Activated naive CD4-positive, alpha-beta T cell treated with anti-CD3 and anti-CD28 coated beads, Interleukin-2, amount 50 U/mL, for 24 hours (primary cell): ENCODE measurements at regions not wholly inside any gene's neighbourhood (a gene's known extent, or its start where the extent isn't known, plus 50 kb on each side); places are given as distances from the start of the nearest gene placed in this dataset.

ENCODE experiments used
- H3K27ac Mint-ChIP-seq: one replicate; pipeline ENCODE4 v1.8.0; 2021; ENCODE audit warnings: mild to moderate bottlenecking, mixed read lengths
- H3K27me3 Mint-ChIP-seq: one replicate; pipeline ENCODE4 v1.8.0; 2021; ENCODE audit warnings: mixed read lengths
- H3K36me3 Mint-ChIP-seq: one replicate; pipeline ENCODE4 v1.8.0; 2021; ENCODE audit warnings: mixed read lengths
- H3K4me1 Mint-ChIP-seq: one replicate; pipeline ENCODE4 v1.8.0; 2021; ENCODE audit warnings: mixed read lengths
- H3K4me3 Mint-ChIP-seq: one replicate; pipeline ENCODE4 v1.8.0; 2021; ENCODE audit warnings: mild to moderate bottlenecking, mixed read lengths
- H3K9me3 Mint-ChIP-seq: one replicate; pipeline ENCODE4 v1.8.0; 2021; ENCODE audit warnings: mixed read lengths

DNA sequence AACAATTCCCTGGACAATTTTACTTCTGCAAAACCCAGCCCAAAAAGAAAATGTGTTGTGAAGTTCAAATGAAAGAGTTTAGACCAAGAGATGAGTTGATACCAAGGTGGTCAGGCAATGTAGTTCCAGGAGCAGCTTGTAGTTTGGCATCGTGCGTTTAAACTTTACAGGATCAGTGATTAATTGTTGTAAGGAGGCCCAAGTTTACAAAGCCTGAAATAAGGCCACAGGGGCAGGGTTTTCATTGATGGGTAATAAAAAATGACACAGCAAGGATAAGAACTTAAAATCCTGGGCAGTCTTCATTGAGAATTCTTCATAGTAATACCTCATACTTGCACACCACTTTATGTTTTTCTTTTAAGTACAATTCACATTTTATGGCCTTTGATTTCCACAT lies 463.9 kb upstream of the HNRNPA3 start:
- Mint-ChIP-seq H3K9me3 (no peaks in the 10 kb centered on the region), H3K4me1 (peaks cover 7% of the 10 kb centered on the region), H3K36me3 (no peaks in the 10 kb centered on the region), H3K4me3 (no peak overlapping the region), H3K27me3 (no peaks in the 10 kb centered on the region), H3K27ac (no peak overlapping the region)

DNA sequence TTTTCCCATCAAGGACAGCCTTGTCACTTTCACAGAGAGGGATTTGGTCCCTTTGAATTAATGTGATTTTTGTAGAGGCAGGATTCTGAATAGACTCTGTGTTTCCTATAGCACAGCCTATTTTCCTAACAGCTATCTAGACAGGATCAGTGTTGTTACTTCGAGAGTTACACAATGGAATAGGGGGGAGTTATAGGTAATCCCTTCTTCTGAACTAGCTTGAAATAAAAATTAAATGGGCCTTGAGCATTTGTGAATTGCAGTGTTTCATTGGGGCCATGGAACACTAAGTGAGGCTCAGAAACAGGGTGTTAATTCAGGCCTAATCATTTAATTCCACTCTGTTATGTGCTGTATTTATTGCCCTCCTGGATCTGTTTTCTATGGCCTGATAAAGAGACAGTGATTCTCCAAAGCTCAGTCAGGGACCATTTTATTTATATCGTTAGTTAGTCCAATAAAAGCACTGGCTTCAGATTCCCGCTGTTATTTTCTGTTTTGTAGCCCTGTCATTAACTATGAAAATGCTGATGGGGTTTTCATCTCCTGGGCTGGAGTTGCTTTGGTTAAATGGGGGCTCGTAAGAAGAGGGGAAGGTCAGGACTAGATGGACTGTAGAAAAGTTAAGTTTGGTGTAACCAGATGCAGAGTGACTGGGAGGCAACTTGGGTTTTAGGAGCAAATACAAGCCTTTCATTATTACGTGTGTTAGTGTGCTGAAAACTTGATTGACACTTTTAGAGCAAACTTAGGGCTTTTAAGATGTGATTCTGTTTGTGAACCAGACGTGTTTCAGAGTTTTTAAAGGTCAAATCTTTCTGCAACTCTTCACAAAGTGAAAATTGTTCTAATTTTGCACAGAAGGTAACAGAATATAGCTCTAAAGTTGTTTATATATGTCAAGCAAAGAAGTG lies 461.0 kb upstream of the HNRNPA3 start:
- Mint-ChIP-seq H3K9me3 (no peaks in the 10 kb centered on the region), H3K4me3 (no peak overlapping the region), H3K27ac (no peak overlapping the region), H3K36me3 (no peaks in the 10 kb centered on the region), H3K4me1 (no peaks in the 10 kb centered on the region), H3K27me3 (no peaks in the 10 kb centered on the region)

DNA sequence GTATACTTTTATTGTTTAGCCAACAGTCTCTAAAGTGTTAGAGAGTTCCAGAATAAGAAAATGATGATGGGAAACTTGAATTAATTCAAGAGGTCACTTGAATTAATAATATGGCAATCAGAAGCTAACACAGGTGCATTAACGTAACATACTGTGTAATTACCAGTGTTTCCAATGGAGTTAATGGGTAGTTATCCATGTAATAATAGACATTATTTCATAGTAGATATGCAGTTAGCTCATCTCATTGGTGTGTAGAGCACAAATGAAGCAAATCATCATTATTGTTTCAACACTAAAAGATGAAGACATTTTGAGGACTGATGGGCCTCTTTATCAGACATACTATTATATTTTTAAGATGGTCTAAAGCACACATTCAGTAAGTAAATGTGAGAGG lies 460.3 kb upstream of the HNRNPA3 start:
- no peaks in the 10 kb centered on the region for H3K4me1 Mint-ChIP-seq
- no peak overlapping the region for H3K27ac Mint-ChIP-seq
- no peaks in the 10 kb centered on the region for H3K9me3 Mint-ChIP-seq
- no peaks in the 10 kb centered on the region for H3K36me3 Mint-ChIP-seq
- no peaks in the 10 kb centered on the region for H3K27me3 Mint-ChIP-seq
- H3K4me3 Mint-ChIP-seq, result no peak overlapping the region

DNA sequence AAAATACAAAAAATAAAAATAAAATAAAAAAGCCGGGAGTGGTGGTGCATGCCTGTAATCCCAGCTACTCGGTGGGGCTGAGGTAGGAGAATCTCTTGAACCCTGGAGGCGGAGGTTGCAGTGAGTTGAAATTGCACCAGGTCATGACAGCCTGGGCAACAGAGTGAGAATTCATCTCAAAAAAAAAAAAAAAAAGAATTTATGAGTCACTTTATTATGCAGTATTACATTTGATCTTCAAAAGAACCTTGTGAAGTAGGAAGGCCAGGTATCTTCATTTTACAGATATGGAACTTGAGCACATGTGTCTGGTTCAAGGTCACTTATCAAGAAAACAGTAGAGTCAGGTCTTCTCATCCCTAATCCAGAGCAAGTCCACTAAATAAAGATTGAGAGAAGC lies 459.4 kb upstream of the HNRNPA3 start:
- H3K27me3 Mint-ChIP-seq, result no peaks in the 10 kb centered on the region
- H3K27ac Mint-ChIP-seq, result no peak overlapping the region
- H3K9me3 Mint-ChIP-seq, result no peaks in the 10 kb centered on the region
- no peaks in the 10 kb centered on the region for H3K4me1 Mint-ChIP-seq
- no peak overlapping the region for H3K4me3 Mint-ChIP-seq
- H3K36me3 Mint-ChIP-seq, result no peaks in the 10 kb centered on the region

DNA sequence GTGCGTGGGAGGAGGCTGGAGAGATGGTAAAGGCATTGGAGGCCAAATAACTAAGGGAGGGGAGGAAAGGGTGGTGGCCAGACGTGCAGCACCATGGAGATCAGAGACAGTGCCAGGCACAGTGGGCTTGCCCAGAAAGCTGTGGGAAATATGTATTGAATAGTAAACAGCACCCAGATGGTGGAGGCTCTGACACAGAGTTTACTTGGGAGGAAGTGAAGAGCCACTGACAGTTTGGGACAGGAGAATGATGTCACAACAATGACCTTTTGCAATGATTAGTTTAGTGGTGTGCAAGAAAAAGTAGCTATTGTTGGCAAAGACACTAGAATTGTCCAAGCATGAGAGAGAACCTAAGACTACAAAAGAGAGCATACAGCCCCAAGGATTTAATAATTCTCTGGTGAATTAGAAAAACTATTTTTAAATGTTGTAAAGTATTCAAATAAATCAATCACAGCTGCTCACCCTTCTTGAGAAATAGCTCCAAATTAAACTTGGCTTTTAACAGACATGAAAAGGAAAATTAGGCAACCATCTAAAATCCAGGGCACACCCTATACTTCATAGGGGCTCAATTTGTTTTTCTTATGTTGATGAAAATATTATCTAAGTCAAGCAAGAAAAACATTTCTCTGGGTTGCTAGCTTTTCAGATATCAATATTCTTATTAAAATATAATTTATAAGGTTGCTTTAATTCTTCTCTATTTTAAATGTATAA lies 458.7 kb upstream of the HNRNPA3 start:
- no peaks in the 10 kb centered on the region for H3K27me3 Mint-ChIP-seq
- H3K36me3 Mint-ChIP-seq, result no peaks in the 10 kb centered on the region
- no peak overlapping the region for H3K27ac Mint-ChIP-seq
- H3K4me3 Mint-ChIP-seq, result no peak overlapping the region
- H3K4me1 Mint-ChIP-seq, result no peaks in the 10 kb centered on the region
- no peaks in the 10 kb centered on the region for H3K9me3 Mint-ChIP-seq

DNA sequence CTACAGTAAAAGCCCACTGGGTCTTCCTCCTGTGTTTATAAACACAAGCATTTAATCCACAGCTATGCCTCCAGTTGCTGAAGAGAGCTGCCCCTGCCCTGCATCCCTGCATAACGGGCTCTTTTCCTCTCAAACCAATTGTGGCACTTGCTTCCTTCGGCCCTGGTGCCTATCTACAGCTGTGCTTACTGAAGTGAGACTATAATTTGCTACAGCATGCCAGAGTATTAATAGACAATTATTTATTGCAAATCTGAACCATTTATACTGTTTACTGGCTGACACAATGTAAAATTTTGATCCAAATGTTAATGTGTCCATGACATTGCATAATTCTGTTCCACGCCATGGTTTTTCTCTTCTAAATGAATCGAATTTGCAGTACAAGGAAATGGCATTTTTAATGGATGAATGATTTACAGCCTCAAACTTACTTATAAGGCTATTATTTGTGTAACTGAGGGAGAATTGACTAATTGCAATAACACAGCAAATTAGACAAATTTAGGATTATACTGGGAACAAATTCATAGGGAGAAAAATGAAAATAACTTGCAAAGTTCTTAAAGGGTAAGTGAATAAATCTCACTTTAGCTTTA lies 457.0 kb upstream of the HNRNPA3 start:
- Mint-ChIP-seq H3K4me3 (no peak overlapping the region), H3K4me1 (no peaks in the 10 kb centered on the region), H3K9me3 (no peaks in the 10 kb centered on the region), H3K27me3 (no peaks in the 10 kb centered on the region), H3K27ac (no peak overlapping the region), H3K36me3 (no peaks in the 10 kb centered on the region)

DNA sequence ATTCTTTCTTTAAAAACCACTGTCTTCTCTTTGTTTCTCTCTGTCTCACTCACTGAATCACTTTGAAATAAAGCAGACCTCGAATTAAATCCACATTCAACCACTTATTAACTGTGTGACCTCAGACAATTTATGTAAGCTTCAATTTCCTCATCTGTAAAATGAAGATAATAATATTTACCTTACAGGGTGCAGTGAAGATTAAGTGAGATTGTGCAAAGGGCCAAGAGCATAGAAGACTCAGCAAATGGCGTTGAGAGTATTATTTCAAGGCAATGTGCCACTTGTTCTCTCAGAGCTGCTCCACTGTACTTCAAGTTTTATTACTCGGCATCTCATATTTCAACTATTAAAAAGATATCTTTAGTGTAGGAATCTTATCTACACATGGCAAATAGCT lies 454.2 kb upstream of the HNRNPA3 start:
- Mint-ChIP-seq H3K9me3 (no peaks in the 10 kb centered on the region), H3K4me1 (no peaks in the 10 kb centered on the region), H3K36me3 (no peaks in the 10 kb centered on the region), H3K4me3 (no peak overlapping the region), H3K27ac (no peak overlapping the region), H3K27me3 (peaks cover 3% of the 10 kb centered on the region)

DNA sequence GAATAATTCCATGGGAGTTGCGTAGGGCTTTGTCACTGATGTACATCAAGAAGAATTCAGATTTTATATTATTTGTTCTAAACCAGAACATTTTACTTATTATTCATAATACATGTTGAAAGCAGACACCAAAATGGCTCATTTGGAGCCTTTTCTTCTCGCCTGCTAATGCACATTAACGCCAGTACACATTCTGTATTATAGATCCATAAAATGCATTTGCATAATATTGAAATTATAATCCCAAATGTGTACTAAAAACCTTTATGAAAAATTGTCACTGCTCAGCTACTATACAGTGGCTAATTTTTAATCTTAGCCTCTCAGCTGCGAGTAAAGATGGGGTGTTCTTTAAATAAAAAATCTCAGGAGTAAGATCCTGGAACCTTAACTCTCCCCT lies 452.2 kb upstream of the HNRNPA3 start:
- Mint-ChIP-seq H3K27me3 (peaks cover 3% of the 10 kb centered on the region), H3K4me1 (no peaks in the 10 kb centered on the region), H3K27ac (no peak overlapping the region), H3K9me3 (no peaks in the 10 kb centered on the region), H3K36me3 (no peaks in the 10 kb centered on the region), H3K4me3 (no peak overlapping the region)

DNA sequence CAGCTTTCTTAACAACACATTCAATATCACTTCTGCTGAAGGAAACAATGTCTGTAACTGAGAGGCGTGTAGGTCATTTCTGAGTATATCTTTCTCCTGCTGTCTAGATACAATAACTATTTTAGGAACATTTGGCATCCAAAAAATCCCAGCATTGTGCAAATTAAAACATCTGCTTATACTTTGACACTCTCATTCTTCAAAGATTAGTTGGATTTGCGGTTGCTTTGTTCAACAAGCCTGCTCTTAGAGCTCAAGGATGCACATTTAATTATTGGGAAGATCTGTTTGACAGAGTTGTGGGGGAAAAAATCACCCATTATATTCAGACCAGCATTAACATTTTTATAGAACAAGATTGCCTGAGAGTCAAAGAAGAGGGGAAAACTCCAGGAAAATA lies 449.5 kb upstream of the HNRNPA3 start:
- no peaks in the 10 kb centered on the region for H3K4me1 Mint-ChIP-seq
- H3K27ac Mint-ChIP-seq, result no peak overlapping the region
- H3K36me3 Mint-ChIP-seq, result no peaks in the 10 kb centered on the region
- no peaks in the 10 kb centered on the region for H3K9me3 Mint-ChIP-seq
- no peak overlapping the region for H3K4me3 Mint-ChIP-seq
- H3K27me3 Mint-ChIP-seq, result peaks cover 3% of the 10 kb centered on the region

DNA sequence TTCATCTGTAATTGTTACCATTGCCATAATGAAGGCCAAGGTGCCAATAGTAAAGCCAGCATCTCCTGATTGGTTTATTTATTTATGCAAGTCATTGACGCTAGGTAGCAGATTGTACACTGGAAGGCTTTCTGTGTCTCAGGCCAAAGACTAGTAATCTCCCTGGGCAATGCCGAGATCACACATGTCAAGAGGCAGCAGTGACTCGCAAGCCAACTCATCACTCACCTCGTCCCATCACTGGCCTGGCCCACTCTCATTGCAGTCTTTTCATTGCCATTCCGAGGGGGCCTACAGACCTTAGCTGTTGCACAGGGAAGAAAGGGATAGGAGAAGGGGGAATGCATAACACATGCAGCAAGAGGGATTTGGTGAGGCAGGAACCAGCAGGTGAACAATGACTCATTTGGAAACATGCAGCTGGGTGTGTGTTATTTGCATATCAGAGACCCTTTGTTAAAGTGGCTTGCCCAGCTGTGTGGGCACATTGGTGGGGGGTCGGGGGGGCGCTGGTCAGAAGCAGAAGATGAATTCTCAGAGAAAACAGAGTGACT lies 448.7 kb upstream of the HNRNPA3 start:
- no peak overlapping the region for H3K4me3 Mint-ChIP-seq
- H3K36me3 Mint-ChIP-seq, result no peaks in the 10 kb centered on the region
- H3K4me1 Mint-ChIP-seq, result no peaks in the 10 kb centered on the region
- peaks cover 3% of the 10 kb centered on the region for H3K27me3 Mint-ChIP-seq
- H3K9me3 Mint-ChIP-seq, result no peaks in the 10 kb centered on the region
- no peak overlapping the region for H3K27ac Mint-ChIP-seq

DNA sequence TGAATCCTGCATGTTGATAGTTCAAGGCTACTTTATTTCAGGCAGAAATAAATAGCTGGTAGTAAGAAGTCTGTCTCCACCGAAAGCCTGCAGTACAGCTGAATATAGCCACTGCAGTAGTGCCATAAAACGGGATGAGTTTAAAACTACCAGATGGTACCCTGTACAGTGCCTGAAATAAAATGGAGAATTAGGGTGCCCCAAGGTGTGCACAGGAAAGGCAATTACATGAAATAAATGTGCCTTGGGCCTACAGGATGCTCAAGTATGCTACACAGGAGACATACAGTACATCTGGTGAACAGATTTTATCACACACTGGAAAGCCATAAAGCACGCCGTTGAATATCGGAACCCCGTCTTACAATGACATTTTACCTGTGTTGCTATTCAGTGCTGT lies 447.7 kb upstream of the HNRNPA3 start:
- H3K4me1 Mint-ChIP-seq, result no peaks in the 10 kb centered on the region
- no peak overlapping the region for H3K4me3 Mint-ChIP-seq
- peaks cover 6% of the 10 kb centered on the region for H3K27me3 Mint-ChIP-seq
- no peaks in the 10 kb centered on the region for H3K9me3 Mint-ChIP-seq
- no peaks in the 10 kb centered on the region for H3K36me3 Mint-ChIP-seq
- H3K27ac Mint-ChIP-seq, result no peak overlapping the region

DNA sequence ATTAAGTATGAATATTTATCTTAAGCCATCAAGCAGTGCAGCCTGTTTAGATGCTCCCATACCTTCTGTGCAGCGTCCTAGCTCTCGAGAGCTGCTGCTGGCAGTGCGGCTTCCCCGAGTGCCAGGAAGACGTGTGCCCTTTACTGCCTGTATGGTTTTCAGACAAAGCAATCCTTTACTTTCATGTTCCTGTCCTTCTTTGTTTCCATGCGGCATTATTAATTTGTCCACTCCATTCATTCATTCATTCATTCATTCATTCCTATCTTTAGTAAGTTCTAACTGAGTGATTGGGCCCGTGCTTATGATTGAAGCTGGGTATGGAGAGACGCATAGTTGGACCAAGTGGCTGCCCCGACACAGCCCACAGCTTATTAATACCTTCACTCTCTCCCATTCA lies 446.6 kb upstream of the HNRNPA3 start:
- Mint-ChIP-seq H3K9me3 (no peaks in the 10 kb centered on the region), H3K27ac (no peak overlapping the region), H3K4me3 (no peak overlapping the region), H3K4me1 (no peaks in the 10 kb centered on the region), H3K27me3 (peaks cover 6% of the 10 kb centered on the region), H3K36me3 (no peaks in the 10 kb centered on the region)

DNA sequence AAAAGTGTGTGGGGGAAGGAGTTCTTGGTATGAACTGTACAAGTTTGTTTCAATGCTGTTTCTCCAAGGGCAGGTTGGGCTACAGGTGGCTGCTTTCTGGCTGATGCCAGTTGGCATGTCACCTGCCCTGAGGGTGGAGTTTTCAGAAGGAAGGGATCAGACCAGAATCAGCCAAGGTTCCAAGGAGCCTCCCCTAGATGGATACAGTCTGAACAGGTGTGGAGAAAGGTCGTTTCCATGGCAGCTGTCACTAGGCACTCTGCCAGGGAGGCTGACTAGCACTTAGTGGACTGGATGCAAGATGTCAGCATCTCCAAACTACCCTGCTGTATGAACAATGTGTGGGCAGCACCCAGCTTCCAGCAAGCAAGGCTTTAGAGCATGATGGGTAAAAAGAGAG lies 444.4 kb upstream of the HNRNPA3 start:
- Mint-ChIP-seq H3K4me3 (no peak overlapping the region), H3K27ac (no peak overlapping the region), H3K9me3 (peaks cover 7% of the 10 kb centered on the region), H3K36me3 (peaks cover 2% of the 10 kb centered on the region), H3K4me1 (no peaks in the 10 kb centered on the region), H3K27me3 (peaks cover 6% of the 10 kb centered on the region)

DNA sequence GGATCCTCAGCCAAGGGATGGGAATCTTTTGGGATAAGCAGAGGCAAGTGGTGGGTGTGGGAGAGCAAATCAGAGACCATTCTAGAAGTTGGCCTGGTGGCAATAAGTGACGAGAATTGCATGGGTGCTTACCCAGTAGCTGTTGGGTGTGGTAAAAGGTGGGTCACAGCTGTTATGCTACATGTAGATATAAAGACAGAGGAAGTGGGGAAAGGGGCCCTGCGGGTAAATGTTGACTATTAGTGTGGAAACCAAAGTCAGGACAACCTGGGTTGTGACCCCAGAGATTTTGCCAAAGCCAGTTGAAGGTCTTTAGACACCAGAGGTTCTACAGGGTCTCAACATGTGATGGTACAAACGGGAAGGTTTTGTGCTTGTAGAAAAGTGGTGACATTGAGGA lies 443.6 kb upstream of the HNRNPA3 start:
- Mint-ChIP-seq H3K36me3 (peaks cover 2% of the 10 kb centered on the region), H3K27ac (no peak overlapping the region), H3K27me3 (peaks cover 6% of the 10 kb centered on the region), H3K9me3 (peaks cover 7% of the 10 kb centered on the region), H3K4me1 (no peaks in the 10 kb centered on the region), H3K4me3 (no peak overlapping the region)

DNA sequence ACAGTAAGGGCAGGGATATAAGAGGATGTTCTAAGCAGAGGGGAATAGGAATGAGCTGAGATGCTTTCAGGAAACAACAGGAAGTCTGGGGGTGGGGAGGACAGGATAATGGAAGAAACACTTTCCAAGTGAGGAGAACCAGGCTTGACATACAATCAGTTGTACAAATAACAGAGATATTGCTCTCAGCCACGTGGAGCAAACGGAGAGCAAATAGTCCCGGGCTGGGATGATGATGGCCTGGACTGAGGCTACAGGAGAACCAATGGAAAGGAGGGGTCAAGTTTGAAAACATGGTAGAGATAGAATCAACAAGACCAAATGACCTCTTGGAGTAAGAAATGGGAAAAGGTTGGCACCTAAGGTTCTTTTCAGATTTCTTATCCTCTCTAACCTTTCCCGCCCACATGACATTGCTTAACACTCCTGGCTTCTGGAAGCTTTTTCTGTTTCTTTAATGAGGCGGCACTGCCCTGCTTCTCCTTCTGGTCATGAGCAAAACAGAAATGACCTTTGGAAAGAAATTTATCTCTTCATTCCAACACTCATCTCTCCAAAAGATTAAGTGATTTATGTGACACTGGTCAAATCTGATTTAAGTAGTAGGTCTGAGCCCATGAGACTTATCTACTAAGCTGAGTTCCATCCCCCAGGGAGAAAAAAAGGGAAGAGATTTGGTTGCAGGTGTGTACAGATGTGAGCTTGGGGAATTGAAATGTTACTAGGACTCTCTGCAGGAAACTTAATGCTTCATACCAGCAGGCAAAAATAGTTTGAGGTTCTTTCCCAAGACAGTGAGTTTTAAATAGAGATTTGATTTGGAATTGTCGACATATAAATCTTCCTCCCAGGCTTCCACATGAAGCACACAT lies 442.9 kb upstream of the HNRNPA3 start:
- H3K27me3 Mint-ChIP-seq, result peaks cover 6% of the 10 kb centered on the region
- no peaks in the 10 kb centered on the region for H3K4me1 Mint-ChIP-seq
- no peak overlapping the region for H3K4me3 Mint-ChIP-seq
- peaks cover 2% of the 10 kb centered on the region for H3K36me3 Mint-ChIP-seq
- H3K9me3 Mint-ChIP-seq, result peaks cover 7% of the 10 kb centered on the region
- H3K27ac Mint-ChIP-seq, result no peak overlapping the region
